GM12878 (cell line): ENCODE measurements at regions not wholly inside any gene's neighbourhood (a gene's known extent, or its start where the extent isn't known, plus 50 kb on each side); places are given as distances from the start of the nearest gene placed in this dataset.

Source experiments
- ATAC-seq: fragments of 200-7000 bp; cut with Tn5 transposase; 3 replicates; pipeline ENCODE4 v1.9.1; 2020; ENCODE audit warnings: mild to moderate bottlenecking, moderate library complexity
- BruUV-seq: library from RNA; stranded (reverse); fragments of 400-500 nt; replicated peaks from 2 replicates; lab custom pipeline; 2021; lab: Mats Ljungman, UMichigan
- CTCF ChIA-PET: fragments of 300-600 bp; sonication (Branson Sonifier 250); formaldehyde crosslinking; extraction: SDS; loops from one replicate; lab custom pipeline; 2021; ENCODE audit warnings: inconsistent platforms; lab: Yijun Ruan, JAX
- POLR2A ChIA-PET: fragments of 350-600 bp; formaldehyde crosslinking; extraction: SDS; loops from one replicate; lab custom pipeline; 2021; ENCODE audit warnings: inconsistent platforms; lab: Charles Lee
- RAD21 ChIA-PET: fragments of 300-600 bp; sonication (Branson Sonifier 250); formaldehyde crosslinking; loops from one replicate; lab custom pipeline; 2023; ENCODE audit warnings: antibody characterized with exemption; ENCODE audit not compliant: unreplicated experiment; lab: Charles Lee
- SMC1A ChIA-PET: fragments of 300-600 bp; sonication (Branson Sonifier 250); formaldehyde crosslinking; loops from one replicate; lab custom pipeline; 2023; ENCODE audit not compliant: unreplicated experiment, uncharacterized antibody; lab: Charles Lee
- DNase-seq: peaks from one replicate; pipeline ENCODE4 v3.0.0-alpha.2; 2011; ENCODE audit warnings: low read depth, low spot score
- FAIRE-seq: peaks from 3 replicates; lab custom pipeline; 2011; peaks lifted over from hg19 to GRCh38; lab: Jason Lieb, UNC
- H2AFZ ChIP-seq: 2 replicates; pipeline ENCODE4 v1.6.0; 2011; ENCODE audit warnings: low read depth, low read length, control low read depth; ENCODE audit not compliant: control insufficient read depth
- H3K27ac ChIP-seq: 2 replicates; pipeline ENCODE4 v1.5.1; 2011; ENCODE audit warnings: control low read depth; ENCODE audit not compliant: control insufficient read depth, insufficient read depth
- H3K27me3 ChIP-seq, 2 experiments: replicated peaks in 1 of 2; 2 replicates each; pipeline versions ENCODE4 v1.6.0 to v1.6.1; 2011; ENCODE audit warnings: low read length in 1 of 2; ENCODE audit not compliant: control insufficient read depth in 2 of 2, insufficient read depth in 2 of 2
- H3K36me3 ChIP-seq, 2 experiments: 2 replicates each; pipeline ENCODE4 v1.5.1; 2011; ENCODE audit warnings: low read length in 1 of 2; ENCODE audit not compliant: control insufficient read depth in 2 of 2, insufficient read depth in 2 of 2
- H3K4me1 ChIP-seq: 2 replicates; pipeline ENCODE4 v1.6.1; 2011; ENCODE audit warnings: mild to moderate bottlenecking, low read length, moderate library complexity, mixed read lengths; ENCODE audit not compliant: control insufficient read depth, insufficient read depth
- H3K4me2 ChIP-seq: 2 replicates; pipeline ENCODE4 v1.6.0; 2011; ENCODE audit warnings: control low read depth; ENCODE audit not compliant: control insufficient read depth, insufficient read depth
- H3K4me3 ChIP-seq: fragments of 200-600 bp; sonication (generic); 2 replicates; pipeline ENCODE4 v1.5.1; 2016
- H3K79me2 ChIP-seq: 2 replicates; pipeline ENCODE4 v1.6.0; 2011; ENCODE audit warnings: low read length; ENCODE audit not compliant: control insufficient read depth, insufficient read depth
- H3K9ac ChIP-seq: 2 replicates; pipeline ENCODE4 v1.8.0; 2011; ENCODE audit warnings: low read length, control low read depth, mixed read lengths; ENCODE audit not compliant: control insufficient read depth, insufficient read depth
- H3K9me3 ChIP-seq: replicated peaks from 3 replicates; pipeline ENCODE4 v1.5.1; 2011; ENCODE audit warnings: mild to moderate bottlenecking, low read length; ENCODE audit not compliant: control insufficient read depth, insufficient read depth
- H4K20me1 ChIP-seq: 2 replicates; pipeline ENCODE4 v1.6.0; 2011; ENCODE audit not compliant: control insufficient read depth, insufficient read depth
- BCL11A ChIP-seq: IDR thresholded peaks from 2 replicates; pipeline ENCODE4 v1.6.1; 2011; ENCODE audit warnings: low read depth, low read length
- E4F1 ChIP-seq: fragments of 450-650 bp; IDR thresholded peaks from 2 replicates; pipeline ENCODE4 v1.6.1; 2018; ENCODE audit warnings: borderline replicate concordance, mild to moderate bottlenecking; ENCODE audit not compliant: partially characterized antibody
- ETV6 ChIP-seq, 2 experiments: fragments of 450-650 bp in 1 of 2; IDR thresholded peaks in 1 of 2; conservative IDR thresholded peaks in 1 of 2; 2 replicates each; pipeline ENCODE4 v1.6.1; 2014; ENCODE audit warnings: antibody characterized with exemption in 1 of 2, borderline replicate concordance in 1 of 2, low read depth in 1 of 2, mild to moderate bottlenecking in 1 of 2, moderate library complexity in 1 of 2
- EZH2 ChIP-seq: IDR thresholded peaks from 2 replicates; pipeline ENCODE4 v1.6.1; 2012; ENCODE audit warnings: low read depth, mild to moderate bottlenecking, control low read depth, inconsistent platforms, low read length, borderline replicate concordance; ENCODE audit not compliant: control insufficient read depth
- HDAC6 ChIP-seq: fragments of 200-600 bp; sonication (generic); IDR thresholded peaks from one replicate; pipeline ENCODE4 v1.8.0; 2017; ENCODE audit warnings: antibody characterized with exemption; ENCODE audit not compliant: unreplicated experiment
- NFYB ChIP-seq: IDR thresholded peaks from 2 replicates; pipeline ENCODE4 v1.6.1; 2011; ENCODE audit warnings: low read depth, mild to moderate bottlenecking, low read length, improper control_type of control experiment, moderate library complexity; ENCODE audit not compliant: insufficient read depth
- RAD21 ChIP-seq: IDR thresholded peaks from 2 replicates; pipeline ENCODE4 v1.6.1; 2011; ENCODE audit warnings: mild to moderate bottlenecking, low read depth, low read length, moderate library complexity; ENCODE audit not compliant: insufficient read depth
- RUNX3 ChIP-seq: IDR thresholded peaks from 2 replicates; pipeline ENCODE4 v1.6.1; 2012; ENCODE audit warnings: low read length, inconsistent platforms
- SIN3A ChIP-seq: IDR thresholded peaks from 2 replicates; pipeline ENCODE4 v1.6.1; 2012; ENCODE audit warnings: low read depth, low read length, improper control_type of control experiment
- SKIL ChIP-seq: fragments of 450-650 bp; IDR thresholded peaks from 2 replicates; pipeline ENCODE4 v1.6.1; 2017; ENCODE audit warnings: mild to moderate bottlenecking, low read depth, inconsistent platforms; ENCODE audit not compliant: poor library complexity, severe bottlenecking
- SP1 ChIP-seq: IDR thresholded peaks from one replicate; pipeline ENCODE4 v1.6.1; 2011; ENCODE audit warnings: low read depth, low read length
- SUZ12 ChIP-seq: fragments of 200-600 bp; sonication (generic); IDR thresholded peaks from one replicate; pipeline ENCODE4 v1.6.1; 2018; ENCODE audit warnings: antibody characterized with exemption, mild to moderate bottlenecking; ENCODE audit not compliant: unreplicated experiment
- TCF7 ChIP-seq: IDR thresholded peaks from 2 replicates; pipeline ENCODE4 v1.6.1; 2014; ENCODE audit warnings: antibody characterized with exemption, borderline replicate concordance
- YY1 ChIP-seq: IDR thresholded peaks from 2 replicates; pipeline ENCODE4 v1.6.1; 2011; ENCODE audit warnings: low read depth, mild to moderate bottlenecking, low read length
- ZNF622 ChIP-seq: fragments of 450-650 bp; IDR thresholded peaks from 2 replicates; pipeline ENCODE4 v1.6.1; 2017; ENCODE audit warnings: mild to moderate bottlenecking, inconsistent platforms
- WGBS: methylation state at CpG from one replicate; pipeline ENCODE4 v1.1.6; 2016; ENCODE audit warnings: low lambda C conversion rate; ENCODE audit not compliant: insufficient replicate concordance, insufficient coverage; ENCODE audit errors: missing lambda C conversion rate; 5-methylcytosine and 5-hydroxymethylcytosine counted together
- in situ Hi-C: fragments of 300-500 bp; cut with MboI; formaldehyde crosslinking; loops from 9 replicates; pipeline ENCODE4 v1.14.3; 2018; ENCODE audit warnings: mixed read lengths
- intact Hi-C: fragments of 100-400 bp; cut with micrococcal nuclease; formaldehyde crosslinking; loops from one replicate; pipeline ENCODE4 v1.14.2; 2022; ENCODE audit not compliant: unreplicated experiment

GRCh38 chr5:3658929-3659328 lies 63.3 kb downstream of the IRX1 start (continued):
- TF ChIP-seq E4F1 = no peak
- no peak for TF ChIP-seq YY1
- no peak for TF ChIP-seq RUNX3
- no peak for TF ChIP-seq RAD21
- no peak for TF ChIP-seq SIN3A
- no peak for TF ChIP-seq SKIL

GRCh38 chr5:3659907-3660306 lies 64.3 kb downstream of the IRX1 start:
- ChIA-PET CTCF (no interaction called here), RAD21 (no interaction called here)
- in situ Hi-C loops = no loop called here
- no peak overlapping the region for H3K4me3 ChIP-seq
- H4K20me1 ChIP-seq = no peaks in the 10 kb centered on the region
- no peak overlapping the region for H3K4me2 ChIP-seq
- FAIRE-seq = no peak
- H3K4me1 ChIP-seq = no peaks in the 10 kb centered on the region
- H3K36me3 ChIP-seq = no peaks in the 10 kb centered on the region
- intact Hi-C loops = no loop called here
- DNase-seq = no peak
- 47% methylated on average over 8 of the region's 8 CpGs for WGBS
- no peak overlapping the region for H3K27ac ChIP-seq
- no TSS peak for BruUV-seq
- TF ChIP-seq TCF7 (no peak), NFYB (no peak), BCL11A (no peak), HDAC6 (no peak), SUZ12 (no peak), ETV6 (conservative IDR thresholded peaks at IDR 0.05 in 1 of 2, IDR thresholded peaks at IDR 0.05 in 1 of 2; ENCODE audit: borderline replicate concordance in 1 of 2, low read depth in 1 of 2) (no peak), EZH2 (no peak), SP1 (no peak), ZNF622 (no peak)
- TF ChIP-seq, all 136 proteins: peak for 0
- H3K9me3 ChIP-seq = no peaks in the 10 kb centered on the region; the same call in 2 of the 3 replicates
- H3K9ac ChIP-seq = no peak overlapping the region
- no peaks in the 10 kb centered on the region for H3K27me3 ChIP-seq
- ChIA-PET POLR2A (no interaction called here), SMC1A (no interaction called here)
- no peak for ATAC-seq
- H2AFZ ChIP-seq = no peak overlapping the region
- H3K79me2 ChIP-seq = no peaks in the 10 kb centered on the region
